Spleen (tissue), 11 donors: ENCODE measurements at regions not wholly inside any gene's neighbourhood (a gene's known extent, or its start where the extent isn't known, plus 50 kb on each side); places are given as distances from the start of the nearest gene placed in this dataset.

ENCODE experiments used
- DNase-seq: peaks from one replicate; pipeline ENCODE4 v3.0.0-alpha.2; 2020
- H3K27ac ChIP-seq, 8 donors: fragments of 200-600 bp; sonication (generic) in 7 of 8; 1 replicate in 4 of 8; 2 replicates in 4 of 8; pipeline versions ENCODE4 v1.5.0 to v1.8.0; 2016 to 2021; ENCODE audit warnings: inconsistent platforms in 4 of 8, mild to moderate bottlenecking in 4 of 8, moderate library complexity in 1 of 8
- H3K27me3 ChIP-seq, 7 donors: fragments of 200-600 bp; sonication (generic) in 6 of 7; replicated peaks in 1 of 7; 1 replicate in 4 of 7; 2 replicates in 3 of 7; pipeline versions ENCODE4 v1.5.0 to v1.8.0; 2016 to 2021; ENCODE audit warnings: inconsistent platforms in 3 of 7, mild to moderate bottlenecking in 1 of 7
- H3K36me3 ChIP-seq, 6 donors: fragments of 200-600 bp; sonication (generic) in 5 of 6; 1 replicate in 4 of 6; 2 replicates in 2 of 6; pipeline versions ENCODE4 v1.5.0 to v1.8.0; 2016 to 2021; ENCODE audit warnings: inconsistent platforms in 2 of 6
- H3K4me1 ChIP-seq, 6 donors: fragments of 200-600 bp; sonication (generic) in 5 of 6; 1 replicate in 3 of 6; 2 replicates in 3 of 6; pipeline versions ENCODE4 v1.5.0 to v1.8.0; 2016 to 2021; ENCODE audit warnings: inconsistent platforms in 3 of 6
- H3K4me3 ChIP-seq, 8 donors: fragments of 200-600 bp; sonication (generic) in 7 of 8; 1 replicate in 4 of 8; 2 replicates in 4 of 8; pipeline versions ENCODE4 v1.5.0 to v1.8.0; 2016 to 2021; ENCODE audit warnings: inconsistent platforms in 4 of 8, mild to moderate bottlenecking in 4 of 8, moderate library complexity in 2 of 8
- H3K9me3 ChIP-seq, 8 donors: fragments of 200-600 bp; sonication (generic) in 7 of 8; 1 replicate in 4 of 8; 2 replicates in 4 of 8; pipeline versions ENCODE4 v1.5.0 to v1.8.0; 2016 to 2021; ENCODE audit warnings: inconsistent platforms in 4 of 8
- CTCF ChIP-seq, 11 experiments: fragments of 200-600 bp in 7 of 11; fragments of 450-650 bp in 4 of 11; sonication (generic) in 4 of 11; IDR thresholded peaks in 8 of 11; conservative IDR thresholded peaks in 3 of 11; 1 replicate in 7 of 11; 2 replicates in 4 of 11; pipeline versions ENCODE4 v1.4.0 to v1.8.0; 2016 to 2021; ENCODE audit warnings: antibody characterized with exemption in 11 of 11, inconsistent platforms in 4 of 11, mild to moderate bottlenecking in 1 of 11
- POLR2A ChIP-seq, 3 donors: fragments of 450-650 bp; IDR thresholded peaks; one replicate each; pipeline ENCODE4 v1.5.1; 2017; ENCODE audit warnings: antibody characterized with exemption in 3 of 3, mild to moderate bottlenecking in 1 of 3
- POLR2AphosphoS5 ChIP-seq, 3 donors: sonication (generic); formaldehyde crosslinking; IDR thresholded peaks; one replicate each; pipeline ENCODE4 v1.5.1; 2017; ENCODE audit warnings: antibody characterized with exemption in 3 of 3
- WGBS, 5 donors: extraction: QIAGEN DNeasy Blood & Tissue Kit in 3 of 5; methylation state at CpG; one replicate each; pipeline versions ENCODE4 v1.1.5 to v1.1.7; 2013 to 2018; 5-methylcytosine and 5-hydroxymethylcytosine counted together
- intact Hi-C: fragments of 100-400 bp; cut with DNase I; formaldehyde crosslinking; loops from one replicate; pipeline ENCODE4 v1.15.0; 2023; ENCODE audit warnings: low total_unique reads
- donor health status: healthy with polysubstance abuse.
- donor health status: DM: no; HTN: no; CAD: no; lungs with moderate emphysema.
- donor health status: DM: no; HTN: no; CAD: no.
- donor health status: Bipolar disorder and iron deficiency.
- donor health status: healthy.
- donor health status: DM: no; HTN: no; CAD: no.
- donor health status: DM: yes; HTN: yes; CAD: no.

GRCh38 chr12:111157486-111157885 is 211.4 kb downstream of the PHETA1 start:
- peaks cover 0 to 58% (median 0%) of the 10 kb centered on the region in 7 donors for H3K27me3 ChIP-seq
- H3K4me1 ChIP-seq, result no peaks in the 10 kb centered on the region
- no peak overlapping the region for H3K27ac ChIP-seq
- H3K9me3 ChIP-seq, result no peaks in the 10 kb centered on the region
- TF ChIP-seq POLR2A (IDR thresholded peaks at IDR 0.05) (no peak), CTCF (IDR thresholded peaks at IDR 0.05 in 8 of 11, conservative IDR thresholded peaks at IDR 0.05 in 3 of 11) (no peak)
- no peaks in the 10 kb centered on the region for H3K36me3 ChIP-seq
- no peak overlapping the region for H3K4me3 ChIP-seq
- WGBS, 5 donors, result 88 to 96% (median 93%) methylated on average over 2 of the region's 2 CpGs
- no peak for DNase-seq
- intact Hi-C loops, result no loop called here

- Histone ChIP-seq H3K9me3 (no peaks in the 10 kb centered on the region), H3K27ac (no peak overlapping the region), H3K4me3 (no peak overlapping the region), H3K4me1 (no peaks in the 10 kb centered on the region), H3K36me3 (no peaks in the 10 kb centered on the region), H3K27me3 (peaks cover 0 to 68% (median 0%) of the 10 kb centered on the region in 7 donors)
- no peak for DNase-seq
- TF ChIP-seq POLR2A (IDR thresholded peaks at IDR 0.05) (no peak), CTCF (IDR thresholded peaks at IDR 0.05 in 8 of 11, conservative IDR thresholded peaks at IDR 0.05 in 3 of 11) (no peak)
- intact Hi-C loops, result no loop called here
- WGBS, 5 donors, result 87 to 94% (median 92%) methylated on average over 3 of the region's 3 CpGs
Measured at GRCh38 chr12:111156304-111156703, 212.6 kb downstream of the PHETA1 start.

- Histone ChIP-seq H3K9me3 (no peaks in the 10 kb centered on the region), H3K36me3 (no peaks in the 10 kb centered on the region), H3K4me1 (peaks cover 0 to 5% (median 1%) of the 10 kb centered on the region in 6 donors), H3K4me3 (no peak overlapping the region), H3K27ac (no peak overlapping the region), H3K27me3 (peaks cover 0 to 64% (median 0%) of the 10 kb centered on the region in 7 donors)
- DNase-seq, result peak; percentile 41
- TF ChIP-seq POLR2A (IDR thresholded peaks at IDR 0.05) (no peak), CTCF (IDR thresholded peaks at IDR 0.05 in 8 of 11, conservative IDR thresholded peaks at IDR 0.05 in 3 of 11) (no peak), POLR2AphosphoS5 (IDR thresholded peaks at IDR 0.05) (no peak)
- intact Hi-C loops, result no loop called here
- 61 to 86% (median 81%) methylated on average over 8 of the region's 8 CpGs for WGBS, 5 donors
Measured at GRCh38 chr12:111155521-111155920, 213.4 kb downstream of the PHETA1 start.

GRCh38 chr12:111155020-111155419 is 213.9 kb downstream of the PHETA1 start:
- Histone ChIP-seq H3K9me3 (no peaks in the 10 kb centered on the region), H3K27me3 (peaks cover 0 to 65% (median 0%) of the 10 kb centered on the region in 7 donors), H3K36me3 (no peaks in the 10 kb centered on the region), H3K4me1 (peaks cover 0 to 9% (median 3%) of the 10 kb centered on the region in 6 donors), H3K4me3 (no peak overlapping the region), H3K27ac (no peak overlapping the region)
- intact Hi-C loops, result no loop called here
- 84 to 89% (median 85%) methylated on average over 3 of the region's 3 CpGs for WGBS, 5 donors
- TF ChIP-seq POLR2A (IDR thresholded peaks at IDR 0.05) (no peak), POLR2AphosphoS5 (IDR thresholded peaks at IDR 0.05) (no peak), CTCF (IDR thresholded peaks at IDR 0.05 in 8 of 11, conservative IDR thresholded peaks at IDR 0.05 in 3 of 11) (no peak)
- peak; percentile 16 for DNase-seq
